ENCODE measurements at regions not wholly inside any gene's neighbourhood (a gene's known extent, or its start where the extent isn't known, plus 50 kb on each side); places are given as distances from the start of the nearest gene placed in this dataset.

DNA sequence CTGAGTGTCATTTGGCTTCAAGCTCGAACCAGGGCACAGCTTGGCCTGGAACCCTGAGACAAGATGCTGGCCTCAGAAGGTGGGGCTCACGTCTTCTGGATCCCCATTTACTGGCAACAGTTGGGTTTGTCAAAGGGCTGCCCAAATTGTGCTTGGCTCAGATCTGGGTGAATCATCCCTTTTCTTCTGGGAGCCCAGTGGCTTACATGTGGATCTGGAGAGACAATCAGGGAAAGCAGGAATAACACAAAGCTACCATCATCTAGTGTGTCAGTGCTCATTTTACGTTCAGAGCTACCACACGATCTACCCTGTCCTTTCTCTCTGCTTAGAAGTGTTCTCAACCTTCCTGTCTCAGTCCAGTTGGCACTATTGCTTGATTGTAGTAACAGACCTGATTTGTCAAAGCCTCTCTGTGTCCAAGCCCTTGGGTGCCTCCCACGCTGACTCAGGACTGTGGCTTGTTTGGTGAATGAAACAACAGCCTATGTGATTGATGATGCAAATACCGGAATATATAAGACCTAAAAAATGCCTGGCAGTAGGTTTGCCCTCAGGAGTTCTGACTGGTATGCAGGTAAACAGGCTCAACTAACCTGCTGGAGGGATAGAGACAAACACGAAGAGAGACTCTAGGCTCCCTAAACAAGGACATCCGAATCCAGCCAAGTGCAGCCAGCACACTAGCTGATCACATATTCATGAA is 974.3 kb downstream of the VRK1 start:
- TF ChIP-seq, protein P1, sequence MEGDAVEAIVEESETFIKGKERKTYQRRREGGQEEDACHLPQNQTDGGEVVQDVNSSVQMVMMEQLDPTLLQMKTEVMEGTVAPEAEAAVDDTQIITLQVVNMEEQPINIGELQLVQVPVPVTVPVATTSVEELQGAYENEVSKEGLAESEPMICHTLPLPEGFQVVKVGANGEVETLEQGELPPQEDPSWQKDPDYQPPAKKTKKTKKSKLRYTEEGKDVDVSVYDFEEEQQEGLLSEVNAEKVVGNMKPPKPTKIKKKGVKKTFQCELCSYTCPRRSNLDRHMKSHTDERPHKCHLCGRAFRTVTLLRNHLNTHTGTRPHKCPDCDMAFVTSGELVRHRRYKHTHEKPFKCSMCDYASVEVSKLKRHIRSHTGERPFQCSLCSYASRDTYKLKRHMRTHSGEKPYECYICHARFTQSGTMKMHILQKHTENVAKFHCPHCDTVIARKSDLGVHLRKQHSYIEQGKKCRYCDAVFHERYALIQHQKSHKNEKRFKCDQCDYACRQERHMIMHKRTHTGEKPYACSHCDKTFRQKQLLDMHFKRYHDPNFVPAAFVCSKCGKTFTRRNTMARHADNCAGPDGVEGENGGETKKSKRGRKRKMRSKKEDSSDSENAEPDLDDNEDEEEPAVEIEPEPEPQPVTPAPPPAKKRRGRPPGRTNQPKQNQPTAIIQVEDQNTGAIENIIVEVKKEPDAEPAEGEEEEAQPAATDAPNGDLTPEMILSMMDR (IDR thresholded peaks at IDR 0.05; ENCODE audit: low read depth, low read length): no peak
- TF ChIP-seq POLR2A (IDR thresholded peaks at IDR 0.05; ENCODE audit: extremely low read depth, insufficient read length): no peak
- TF ChIP-seq MYC (IDR thresholded peaks at IDR 0.05; ENCODE audit: low read depth, low read length): no peak
- TF ChIP-seq, protein P2, sequence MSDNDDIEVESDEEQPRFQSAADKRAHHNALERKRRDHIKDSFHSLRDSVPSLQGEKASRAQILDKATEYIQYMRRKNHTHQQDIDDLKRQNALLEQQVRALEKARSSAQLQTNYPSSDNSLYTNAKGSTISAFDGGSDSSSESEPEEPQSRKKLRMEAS (IDR thresholded peaks at IDR 0.05; ENCODE audit: low read depth, low read length): no peak

Data from NB4 (cell line).